Stimulated activated CD4-positive, alpha-beta T cell treated with anti-CD3 and anti-CD28 coated beads, Interleukin-12 subunit alpha, Interleukin-12 subunit beta, amount 100 ng/mL, for 48 hours (primary cell): ENCODE measurements at regions not wholly inside any gene's neighbourhood (a gene's known extent, or its start where the extent isn't known, plus 50 kb on each side); places are given as distances from the start of the nearest gene placed in this dataset.

Experiments used
- DNase-seq, 3 donors: peaks; one replicate each; pipeline ENCODE4 v3.0.0-alpha.2; 2020; ENCODE audit warnings: low read depth in 2 of 3, low spot score in 1 of 3

- DNase-seq, result no peak
Observed at GRCh38 chr5:164561933-164562872, 1056.8 kb downstream of the MAT2B start.

- no peak for DNase-seq
Observed at GRCh38 chr5:164563370-164563769, 1058.0 kb downstream of the MAT2B start.

GRCh38 chr5:164573397-164573796 lies 1068.0 kb downstream of the MAT2B start:
- no peak for DNase-seq

GRCh38 chr5:164577201-164577600 lies 1071.8 kb downstream of the MAT2B start:
- no peak for DNase-seq

GRCh38 chr5:164577742-164578141 lies 1072.3 kb downstream of the MAT2B start:
- DNase-seq, result no peak

- no peak for DNase-seq
Observed at GRCh38 chr5:164578401-164578800, 1073.0 kb downstream of the MAT2B start.

- no peak for DNase-seq
Observed at GRCh38 chr5:164578911-164579310, 1073.5 kb downstream of the MAT2B start.

- DNase-seq, result no peak
Observed at GRCh38 chr5:164580155-164580554, 1074.7 kb downstream of the MAT2B start.

GRCh38 chr5:164581889-164582288 lies 1076.5 kb downstream of the MAT2B start:
- no peak for DNase-seq

- DNase-seq, result no peak
Observed at GRCh38 chr5:164593982-164594381, 1088.6 kb downstream of the MAT2B start.

GRCh38 chr5:164597293-164597900 lies 1092.0 kb downstream of the MAT2B start:
- no peak for DNase-seq

- no peak for DNase-seq
Observed at GRCh38 chr5:164600274-164600673, 1094.9 kb downstream of the MAT2B start.

GRCh38 chr5:164600929-164601535 lies 1095.6 kb downstream of the MAT2B start:
- DNase-seq, result no peak

- DNase-seq, result no peak
Observed at GRCh38 chr5:164608507-164608906, 1103.1 kb downstream of the MAT2B start.

GRCh38 chr5:164610374-164610773 lies 1105.0 kb downstream of the MAT2B start:
- DNase-seq, result no peak

- DNase-seq, result no peak
Observed at GRCh38 chr5:164614707-164615106, 1109.3 kb downstream of the MAT2B start.

- DNase-seq, result no peak
Observed at GRCh38 chr5:164617290-164617689, 1111.9 kb downstream of the MAT2B start.

- DNase-seq, result no peak
Observed at GRCh38 chr5:164627021-164627420, 1121.6 kb downstream of the MAT2B start.

- DNase-seq, result no peak
Observed at GRCh38 chr5:164636456-164636855, 1131.0 kb downstream of the MAT2B start.

GRCh38 chr5:164637931-164638521 lies 1132.6 kb downstream of the MAT2B start:
- no peak for DNase-seq

- no peak for DNase-seq
Observed at GRCh38 chr5:164649266-164649665, 1143.8 kb downstream of the MAT2B start.

- no peak for DNase-seq
Observed at GRCh38 chr5:164650427-164650826, 1145.0 kb downstream of the MAT2B start.
